Upper lobe of left lung (tissue), 4 donors: ENCODE measurements at regions not wholly inside any gene's neighbourhood (a gene's known extent, or its start where the extent isn't known, plus 50 kb on each side); places are given as distances from the start of the nearest gene placed in this dataset.

Experiments used
- EP300 ChIP-seq, 4 donors: sonication (generic); formaldehyde crosslinking; IDR thresholded peaks; one replicate each; pipeline ENCODE4 v1.5.1; 2017; ENCODE audit warnings: antibody characterized with exemption in 4 of 4, control low read depth in 2 of 4
- POLR2A ChIP-seq, 4 donors: fragments of 450-650 bp; IDR thresholded peaks; one replicate each; pipeline ENCODE4 v1.5.1; 2016 to 2017; ENCODE audit warnings: antibody characterized with exemption in 4 of 4, mild to moderate bottlenecking in 2 of 4
- TF ChIP-seq, protein P1 (sequence below), 6 experiments: fragments of 450-650 bp in 4 of 6; fragments of 200-600 bp in 2 of 6; sonication (generic) in 2 of 6; IDR thresholded peaks; one replicate each; pipeline ENCODE4 v1.5.1; 2016 to 2019; ENCODE audit warnings: antibody characterized with exemption in 6 of 6

DNA sequence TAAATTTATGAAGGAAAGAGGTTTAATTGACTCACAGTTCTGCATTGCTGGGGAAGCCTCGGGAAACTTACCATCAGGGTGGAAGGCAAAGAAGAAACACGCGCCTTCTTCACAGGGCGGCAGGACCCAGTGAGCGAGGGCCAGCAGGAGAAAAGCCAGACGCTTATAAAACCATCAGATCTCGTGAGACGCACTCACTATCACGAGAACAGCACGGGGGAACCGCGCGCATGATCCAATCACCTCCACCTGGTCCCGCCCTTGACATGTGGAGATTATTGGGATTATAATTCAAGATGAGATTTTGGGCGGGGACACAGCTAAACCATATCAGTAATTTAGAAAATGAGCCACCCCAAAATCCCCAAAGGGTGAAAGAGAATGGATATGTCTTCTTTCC lies 187.1 kb downstream of the RAP2A start:
- TF ChIP-seq POLR2A (IDR thresholded peaks at IDR 0.05) (no peak), EP300 (IDR thresholded peaks at IDR 0.05) (no peak)
- TF ChIP-seq, protein P1, sequence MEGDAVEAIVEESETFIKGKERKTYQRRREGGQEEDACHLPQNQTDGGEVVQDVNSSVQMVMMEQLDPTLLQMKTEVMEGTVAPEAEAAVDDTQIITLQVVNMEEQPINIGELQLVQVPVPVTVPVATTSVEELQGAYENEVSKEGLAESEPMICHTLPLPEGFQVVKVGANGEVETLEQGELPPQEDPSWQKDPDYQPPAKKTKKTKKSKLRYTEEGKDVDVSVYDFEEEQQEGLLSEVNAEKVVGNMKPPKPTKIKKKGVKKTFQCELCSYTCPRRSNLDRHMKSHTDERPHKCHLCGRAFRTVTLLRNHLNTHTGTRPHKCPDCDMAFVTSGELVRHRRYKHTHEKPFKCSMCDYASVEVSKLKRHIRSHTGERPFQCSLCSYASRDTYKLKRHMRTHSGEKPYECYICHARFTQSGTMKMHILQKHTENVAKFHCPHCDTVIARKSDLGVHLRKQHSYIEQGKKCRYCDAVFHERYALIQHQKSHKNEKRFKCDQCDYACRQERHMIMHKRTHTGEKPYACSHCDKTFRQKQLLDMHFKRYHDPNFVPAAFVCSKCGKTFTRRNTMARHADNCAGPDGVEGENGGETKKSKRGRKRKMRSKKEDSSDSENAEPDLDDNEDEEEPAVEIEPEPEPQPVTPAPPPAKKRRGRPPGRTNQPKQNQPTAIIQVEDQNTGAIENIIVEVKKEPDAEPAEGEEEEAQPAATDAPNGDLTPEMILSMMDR (IDR thresholded peaks at IDR 0.05) = no peak
